Hepatocyte (in vitro differentiated cells): ENCODE measurements at regions not wholly inside any gene's neighbourhood (a gene's known extent, or its start where the extent isn't known, plus 50 kb on each side); places are given as distances from the start of the nearest gene placed in this dataset.
A peak's percentile ranks its signal among the peaks of the same experiment; 100 is the strongest.

Source experiments
- DNase-seq: peaks from one replicate; pipeline ENCODE4 v3.0.0-alpha.2; 2016; ENCODE audit warnings: low spot score
- H2AFZ ChIP-seq: fragments of 200-600 bp; sonication (generic); 2 replicates; pipeline ENCODE4 v1.6.0; 2016; ENCODE audit warnings: antibody characterized with exemption, mild to moderate bottlenecking
- H3K27ac ChIP-seq: fragments of 200-600 bp; sonication (generic); 2 replicates; pipeline ENCODE4 v1.5.1; 2016; ENCODE audit warnings: mild to moderate bottlenecking
- H3K27me3 ChIP-seq: fragments of 200-600 bp; sonication (generic); 2 replicates; pipeline ENCODE4 v1.6.1; 2016
- H3K36me3 ChIP-seq: fragments of 200-600 bp; sonication (generic); replicated peaks from 2 replicates; pipeline ENCODE4 v1.5.1; 2016; ENCODE audit warnings: low read depth; ENCODE audit not compliant: insufficient read depth
- H3K4me1 ChIP-seq: fragments of 200-600 bp; sonication (generic); 2 replicates; pipeline ENCODE4 v1.5.1; 2016; ENCODE audit warnings: mild to moderate bottlenecking, moderate library complexity; ENCODE audit not compliant: insufficient read depth
- H3K4me2 ChIP-seq: fragments of 200-600 bp; sonication (generic); 2 replicates; pipeline ENCODE4 v1.6.0; 2016
- H3K4me3 ChIP-seq: fragments of 200-600 bp; sonication (generic); 2 replicates; pipeline ENCODE4 v1.5.1; 2016; ENCODE audit warnings: mild to moderate bottlenecking
- H3K79me2 ChIP-seq: fragments of 200-600 bp; sonication (generic); 2 replicates; pipeline ENCODE4 v1.6.0; 2017; ENCODE audit warnings: mild to moderate bottlenecking
- H3K9me2 ChIP-seq: fragments of 200-600 bp; sonication (generic); replicated peaks from 2 replicates; pipeline ENCODE4 v1.6.0; 2017; ENCODE audit warnings: mild to moderate bottlenecking; ENCODE audit not compliant: insufficient read depth
- H3K9me3 ChIP-seq: fragments of 200-600 bp; sonication (generic); 2 replicates; pipeline ENCODE4 v1.5.1; 2016; ENCODE audit warnings: low read depth, mild to moderate bottlenecking
- H4K20me1 ChIP-seq: fragments of 200-600 bp; sonication (generic); 2 replicates; pipeline ENCODE4 v1.6.0; 2016; ENCODE audit warnings: mild to moderate bottlenecking; ENCODE audit not compliant: insufficient read depth, poor library complexity, severe bottlenecking
- CTCF ChIP-seq: fragments of 200-600 bp; sonication (generic); IDR thresholded peaks from 2 replicates; pipeline ENCODE4 v1.5.1; 2016; ENCODE audit warnings: antibody characterized with exemption, mild to moderate bottlenecking; ENCODE audit not compliant: poor library complexity
- EZH2 ChIP-seq: fragments of 200-600 bp; sonication (generic); IDR thresholded peaks from 2 replicates; pipeline ENCODE4 v1.6.1; 2016; ENCODE audit warnings: antibody characterized with exemption, mild to moderate bottlenecking, borderline replicate concordance
- EZH2phosphoT487 ChIP-seq: fragments of 200-600 bp; sonication (generic); IDR thresholded peaks from one replicate; pipeline ENCODE4 v1.6.1; 2018; ENCODE audit warnings: antibody characterized with exemption, mild to moderate bottlenecking, low read depth, moderate library complexity; ENCODE audit not compliant: unreplicated experiment, severe bottlenecking
- WGBS: methylation state at CpG from one replicate; pipeline ENCODE4 v1.1.6; 2016; ENCODE audit warnings: low lambda C conversion rate; ENCODE audit errors: missing lambda C conversion rate; 5-methylcytosine and 5-hydroxymethylcytosine counted together

DNA sequence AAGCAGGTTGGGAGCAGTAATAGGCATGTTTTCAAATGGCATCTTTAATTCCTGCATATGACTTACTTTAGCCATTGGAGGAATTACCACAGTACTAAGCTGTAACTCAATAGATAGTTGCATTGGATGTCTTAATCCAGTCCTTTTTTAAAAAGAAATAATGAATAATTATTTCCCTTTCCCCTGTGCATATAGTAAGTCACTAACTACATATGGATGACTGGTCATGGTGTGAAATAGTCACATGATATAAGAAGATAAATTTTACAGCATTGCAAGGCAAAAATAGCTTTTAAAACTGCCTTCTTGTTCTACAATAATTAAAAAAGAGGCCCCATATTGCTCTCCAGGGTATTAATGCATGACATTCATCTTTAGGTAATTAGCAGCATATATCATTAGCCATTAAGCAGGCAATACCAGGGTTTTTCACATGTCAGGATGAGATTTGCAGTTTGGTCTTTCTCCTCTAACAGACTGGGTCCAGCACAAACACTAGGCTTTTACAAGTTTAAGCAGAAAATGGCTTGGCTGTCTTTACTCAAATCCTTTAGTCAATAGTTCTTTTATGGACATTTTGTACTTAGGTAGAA lies 606.4 kb upstream of the RORB start:
- Histone ChIP-seq H3K9me3 (no peaks in the 10 kb centered on the region), H3K27me3 (no peaks in the 10 kb centered on the region), H4K20me1 (no peaks in the 10 kb centered on the region), H3K4me2 (no peak overlapping the region), H3K4me1 (no peaks in the 10 kb centered on the region), H3K27ac (no peak overlapping the region), H2AFZ (no peak overlapping the region), H3K79me2 (no peaks in the 10 kb centered on the region), H3K4me3 (no peak overlapping the region), H3K9me2 (no peaks in the 10 kb centered on the region), H3K36me3 (no peaks in the 10 kb centered on the region)
- DNase-seq, result no peak
- TF ChIP-seq EZH2phosphoT487 (no peak), EZH2 (no peak), CTCF (no peak)

DNA sequence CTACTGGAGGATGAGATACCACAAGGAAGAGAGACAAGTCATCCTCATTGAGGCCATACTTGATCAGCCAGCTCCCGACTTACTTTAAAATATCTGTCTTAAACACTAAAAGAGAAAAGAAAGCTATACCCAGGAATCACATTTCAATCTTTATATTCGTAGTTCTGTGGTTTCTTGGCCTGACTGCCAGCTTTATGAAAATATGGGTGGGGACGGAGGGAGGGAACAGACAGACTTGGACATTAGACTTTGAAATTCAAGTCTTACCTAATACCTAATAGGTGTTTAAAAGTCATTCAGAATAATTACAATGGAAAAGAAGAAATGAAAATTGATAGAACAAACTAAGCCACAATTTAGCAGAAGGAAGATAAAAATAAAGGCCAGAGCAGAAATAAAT lies 604.8 kb upstream of the RORB start:
- 85% methylated on average over 3 of the region's 3 CpGs for WGBS
- Histone ChIP-seq H3K27me3 (no peaks in the 10 kb centered on the region), H3K79me2 (no peaks in the 10 kb centered on the region), H3K36me3 (no peaks in the 10 kb centered on the region), H3K4me2 (peak overlapping the region; percentile 26), H3K27ac (no peak overlapping the region), H3K4me3 (no peak overlapping the region), H3K9me3 (no peaks in the 10 kb centered on the region), H3K9me2 (no peaks in the 10 kb centered on the region), H3K4me1 (no peaks in the 10 kb centered on the region), H4K20me1 (no peaks in the 10 kb centered on the region), H2AFZ (no peak overlapping the region)
- no peak for TF ChIP-seq CTCF
- no peak for TF ChIP-seq EZH2
- no peak for TF ChIP-seq EZH2phosphoT487
- DNase-seq, result no peak

DNA sequence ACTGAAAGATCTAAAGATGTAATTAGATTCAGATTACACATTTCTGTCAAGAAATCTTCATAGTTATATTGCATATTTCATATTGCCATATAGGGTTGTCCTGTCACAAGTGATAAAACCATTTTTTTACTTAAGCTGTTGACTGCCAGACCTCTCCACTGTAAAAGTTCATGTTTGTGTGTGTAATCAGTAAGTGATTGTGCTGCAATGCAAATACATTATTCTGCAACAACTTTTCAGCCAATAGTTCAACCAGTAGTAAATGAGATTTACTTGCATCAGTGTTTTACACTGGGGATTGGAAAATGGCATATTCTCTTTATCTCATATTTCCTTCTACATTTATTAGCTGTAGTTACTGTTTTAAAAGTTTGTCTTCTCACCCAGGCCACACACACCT lies 603.9 kb upstream of the RORB start:
- DNase-seq, result no peak
- Histone ChIP-seq H3K9me3 (no peaks in the 10 kb centered on the region), H3K27ac (no peak overlapping the region), H3K4me2 (no peak overlapping the region), H3K4me1 (no peaks in the 10 kb centered on the region), H4K20me1 (no peaks in the 10 kb centered on the region), H3K4me3 (no peak overlapping the region), H3K9me2 (no peaks in the 10 kb centered on the region), H3K36me3 (no peaks in the 10 kb centered on the region), H3K27me3 (no peaks in the 10 kb centered on the region), H2AFZ (no peak overlapping the region), H3K79me2 (no peaks in the 10 kb centered on the region)
- no peak for TF ChIP-seq EZH2phosphoT487
- no peak for TF ChIP-seq EZH2

- WGBS, result 84% methylated on average over 2 of the region's 2 CpGs
- Histone ChIP-seq H3K27me3 (no peaks in the 10 kb centered on the region), H3K4me3 (no peak overlapping the region), H3K79me2 (no peaks in the 10 kb centered on the region), H3K36me3 (no peaks in the 10 kb centered on the region), H3K4me1 (no peaks in the 10 kb centered on the region), H4K20me1 (no peaks in the 10 kb centered on the region), H3K9me2 (no peaks in the 10 kb centered on the region), H2AFZ (no peak overlapping the region), H3K4me2 (no peak overlapping the region), H3K9me3 (no peaks in the 10 kb centered on the region), H3K27ac (no peak overlapping the region)
- TF ChIP-seq CTCF (no peak), EZH2 (no peak), EZH2phosphoT487 (no peak)
- no peak for DNase-seq
These were observed 601.1 kb upstream of the RORB start for GRCh38 chr9:73896061-73896460.
